ENCODE measurements at regions not wholly inside any gene's neighbourhood (a gene's known extent, or its start where the extent isn't known, plus 50 kb on each side); places are given as distances from the start of the nearest gene placed in this dataset.

- TF ChIP-seq CTCF (IDR thresholded peaks at IDR 0.05; ENCODE audit: low read depth, low read length), result no peak
- H3K4me3 ChIP-seq (ENCODE audit: low read depth, low read length), result no peak overlapping the region
Observed at GRCh38 chr1:95553595-95553994, 319.6 kb downstream of the RWDD3 start.

GRCh38 chr1:95554408-95554807 lies 320.4 kb downstream of the RWDD3 start:
- TF ChIP-seq CTCF (IDR thresholded peaks at IDR 0.05; ENCODE audit: low read depth, low read length), result no peak

GRCh38 chr1:95558791-95559190 lies 324.8 kb downstream of the RWDD3 start:
- TF ChIP-seq CTCF (IDR thresholded peaks at IDR 0.05; ENCODE audit: low read depth, low read length), result no peak

More at GRCh38 chr1:95554408-95554807, 320.4 kb downstream of the RWDD3 start:
- no peak overlapping the region for H3K4me3 ChIP-seq (ENCODE audit: low read depth, low read length)

GRCh38 chr1:95561346-95561745 lies 327.3 kb downstream of the RWDD3 start:
- no peak for TF ChIP-seq CTCF (IDR thresholded peaks at IDR 0.05; ENCODE audit: low read depth, low read length)
- no peak overlapping the region for H3K4me3 ChIP-seq (ENCODE audit: low read depth, low read length)

More at GRCh38 chr1:95558791-95559190, 324.8 kb downstream of the RWDD3 start:
- H3K4me3 ChIP-seq (ENCODE audit: low read depth, low read length), result no peak overlapping the region

GRCh38 chr1:95562230-95562629 lies 328.2 kb downstream of the RWDD3 start:
- no peak overlapping the region for H3K4me3 ChIP-seq (ENCODE audit: low read depth, low read length)
- TF ChIP-seq CTCF (IDR thresholded peaks at IDR 0.05; ENCODE audit: low read depth, low read length), result no peak

GRCh38 chr1:95572002-95572401 lies 338.0 kb downstream of the RWDD3 start:
- H3K4me3 ChIP-seq (ENCODE audit: low read depth, low read length), result no peak overlapping the region
- TF ChIP-seq CTCF (IDR thresholded peaks at IDR 0.05; ENCODE audit: low read depth, low read length), result no peak

GRCh38 chr1:95572962-95573361 lies 339.0 kb downstream of the RWDD3 start:
- no peak for TF ChIP-seq CTCF (IDR thresholded peaks at IDR 0.05; ENCODE audit: low read depth, low read length)
- H3K4me3 ChIP-seq (ENCODE audit: low read depth, low read length), result no peak overlapping the region
